T-helper 1 cell (primary cell): ENCODE measurements at regions not wholly inside any gene's neighbourhood (a gene's known extent, or its start where the extent isn't known, plus 50 kb on each side); places are given as distances from the start of the nearest gene placed in this dataset.
"Not testable (repeated sequence)": the region's sequence is repeated elsewhere in the genome, so short reads cannot be mapped to it uniquely, and the experiment has no call there.

Experiments used
- DNase-seq, 5 donors: peaks; one replicate each; pipeline ENCODE4 v3.0.0-alpha.2; 2012 to 2020

DNA sequence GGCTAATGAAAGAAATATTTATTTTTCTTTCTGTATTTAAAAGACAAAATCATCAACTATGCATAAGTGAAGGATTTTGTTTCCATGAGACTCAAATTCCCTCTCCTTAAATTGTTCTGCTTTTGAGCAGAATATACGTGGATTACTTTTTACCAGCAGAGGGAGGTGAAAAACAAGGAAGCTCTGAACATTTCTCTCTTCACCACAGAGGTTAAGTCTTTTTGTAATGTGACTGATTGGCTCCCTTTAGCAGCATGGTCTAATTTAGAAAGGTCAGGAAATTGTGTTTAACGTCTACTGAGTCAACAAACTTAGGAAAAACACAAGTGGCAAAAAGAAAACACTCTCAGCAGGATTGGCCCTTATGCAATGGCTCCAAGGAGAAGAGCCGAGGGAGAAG is 55.1 kb upstream of the F9 start:
- no peak for DNase-seq

DNA sequence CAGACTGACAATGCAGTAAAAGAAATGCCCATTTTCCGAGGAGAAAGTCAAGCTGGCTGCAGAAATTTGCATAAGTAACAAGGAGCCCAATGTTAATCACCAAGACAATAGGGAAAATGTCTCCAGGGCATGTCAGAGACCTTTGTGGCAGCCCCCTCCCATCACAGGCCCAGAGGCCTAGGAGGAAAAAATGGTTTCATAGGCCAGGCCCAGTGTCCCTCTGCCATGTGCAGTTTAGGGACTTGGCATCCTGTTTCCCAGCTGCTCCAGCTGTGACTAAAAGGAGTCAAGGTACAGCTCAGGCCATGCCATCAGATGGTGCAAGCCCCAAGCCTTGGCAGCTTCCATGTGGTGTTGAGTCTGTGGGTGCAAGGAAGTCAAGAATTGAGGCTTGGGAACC is 68.6 kb upstream of the F9 start:
- DNase-seq = not testable (repeated sequence)

DNA sequence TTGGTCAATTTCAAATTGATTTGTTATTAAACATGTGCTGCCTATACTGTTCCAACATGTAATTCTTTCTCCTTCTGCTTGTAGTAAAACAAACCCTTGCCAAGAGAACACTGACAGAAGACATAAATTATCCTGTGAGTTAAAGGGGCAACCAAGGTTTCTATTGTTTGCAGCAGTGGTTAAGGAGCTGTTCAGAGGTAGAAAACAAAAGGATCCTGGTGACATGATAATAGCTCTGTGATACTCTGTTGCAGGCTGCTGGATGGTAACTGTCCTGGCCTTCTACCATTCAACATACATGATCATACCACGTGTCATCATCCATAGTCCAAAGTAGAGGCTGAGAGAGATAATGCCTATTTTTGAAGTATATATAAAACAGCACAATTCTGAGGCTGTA is 75.8 kb upstream of the F9 start:
- DNase-seq = no peak

DNA sequence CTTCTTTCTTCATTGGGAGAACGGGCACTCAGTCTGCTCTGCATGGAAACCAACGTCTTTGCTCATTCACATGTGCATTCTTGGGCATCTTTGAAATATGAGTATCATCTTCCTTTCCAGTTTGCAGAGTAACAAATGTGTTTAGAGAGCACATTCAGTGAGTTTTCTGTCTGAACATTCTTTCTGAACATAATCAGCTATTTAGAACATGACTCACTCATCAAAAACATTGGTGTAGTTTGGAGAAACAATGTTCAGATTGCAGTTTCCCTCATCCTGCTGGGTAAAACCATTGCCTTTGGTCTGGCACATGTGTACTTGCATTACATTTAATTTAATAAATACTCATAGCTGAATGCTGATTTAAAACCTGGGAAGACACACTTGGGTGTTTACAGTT is 81.5 kb upstream of the F9 start:
- DNase-seq = no peak

DNA sequence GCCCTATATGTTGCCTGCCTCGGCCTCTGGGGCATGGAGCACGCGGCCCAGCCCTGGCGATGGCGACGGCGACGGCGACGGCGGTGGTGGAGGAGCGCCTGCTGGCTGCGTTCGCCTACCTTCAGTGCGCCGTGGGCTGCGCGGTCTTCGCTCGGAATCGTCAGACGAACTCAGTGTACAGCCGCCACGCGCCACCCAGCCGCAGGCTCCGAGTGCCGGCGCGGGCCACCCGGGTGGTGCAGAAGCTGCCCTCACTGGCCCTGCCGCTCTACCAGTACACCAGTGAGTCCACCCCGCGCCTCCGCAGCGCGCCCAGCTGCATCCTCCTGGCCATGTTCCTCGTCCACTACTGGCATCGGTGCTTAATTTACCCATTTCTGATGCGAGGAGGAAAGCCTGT is 83.7 kb upstream of the F9 start:
- DNase-seq = no peak

DNA sequence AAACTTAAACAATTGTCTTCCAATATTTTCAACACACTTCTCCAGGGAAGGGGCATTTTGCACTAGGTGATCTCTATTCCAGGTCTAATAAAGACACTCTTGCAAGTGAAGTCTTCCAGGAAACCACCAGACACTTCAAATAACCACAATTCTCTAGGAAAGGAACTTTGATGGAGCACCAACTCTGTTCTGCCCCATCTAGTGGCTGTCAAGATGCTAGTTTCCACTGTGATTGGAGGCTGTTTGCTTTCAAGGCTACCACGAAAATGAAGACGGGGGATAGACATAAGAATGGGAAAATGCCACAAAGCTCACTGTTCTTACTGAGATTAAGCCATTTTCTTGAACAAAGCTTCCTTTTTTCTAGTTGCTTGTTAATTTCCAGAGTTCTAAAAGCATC is 100.6 kb upstream of the F9 start:
- DNase-seq = no peak

DNA sequence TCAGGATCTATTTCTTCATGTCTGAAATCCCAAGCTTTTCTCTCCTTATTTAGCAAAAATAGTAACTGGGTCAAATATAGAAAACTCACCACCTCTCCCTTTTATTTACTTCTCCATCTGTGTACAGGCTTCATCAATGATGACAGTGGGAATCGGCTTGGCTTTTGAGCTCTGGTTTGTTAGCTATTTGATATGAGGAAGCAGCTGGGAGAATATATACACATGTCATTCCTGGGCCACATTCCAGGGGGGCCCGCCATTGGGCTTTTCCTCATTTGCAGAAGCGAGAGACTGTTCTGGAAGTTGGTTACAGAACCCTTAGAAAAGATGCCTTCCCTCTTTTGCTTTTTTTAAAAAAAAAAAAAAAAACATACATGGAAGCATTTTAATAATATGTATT is 107.4 kb upstream of the F9 start:
- no peak for DNase-seq

DNA sequence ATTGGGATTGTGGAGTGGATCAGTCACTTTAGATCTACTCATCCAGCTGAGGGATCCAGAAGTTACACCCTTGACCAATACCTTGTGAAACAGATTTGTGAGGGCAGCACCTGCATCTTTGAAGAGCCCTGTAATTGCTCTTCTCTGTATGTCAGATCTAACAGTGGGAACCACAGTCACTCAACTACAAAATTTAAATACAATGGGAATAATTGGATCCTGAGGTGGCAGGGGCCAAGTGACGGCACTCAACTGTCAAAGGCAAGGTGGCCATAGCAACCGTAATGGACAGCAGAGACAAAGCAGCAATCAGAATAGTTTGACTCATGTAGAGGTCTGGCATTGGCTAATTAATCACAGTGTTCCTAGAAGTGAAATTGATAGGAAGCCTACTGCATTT is 132.3 kb upstream of the F9 start:
- not testable (repeated sequence) for DNase-seq

DNA sequence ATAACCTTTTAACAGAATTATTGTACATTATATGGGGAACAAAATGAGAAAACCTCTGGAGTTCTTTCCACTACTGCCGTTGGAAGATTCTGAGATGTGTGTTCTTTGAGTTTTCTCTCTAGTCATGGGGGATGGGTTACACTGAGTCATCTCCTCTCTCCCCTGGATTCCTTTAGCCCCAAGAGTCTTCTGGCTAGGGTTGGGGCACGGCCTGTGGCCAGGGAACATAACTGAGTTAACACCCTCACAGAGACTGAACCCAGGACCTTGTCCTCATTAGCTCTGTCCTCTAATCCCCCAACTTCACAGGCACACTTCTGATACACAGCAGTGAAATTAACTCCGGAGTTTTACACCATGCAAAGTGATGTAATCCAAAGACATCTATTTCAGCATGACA is 142.3 kb upstream of the F9 start:
- DNase-seq = no peak

DNA sequence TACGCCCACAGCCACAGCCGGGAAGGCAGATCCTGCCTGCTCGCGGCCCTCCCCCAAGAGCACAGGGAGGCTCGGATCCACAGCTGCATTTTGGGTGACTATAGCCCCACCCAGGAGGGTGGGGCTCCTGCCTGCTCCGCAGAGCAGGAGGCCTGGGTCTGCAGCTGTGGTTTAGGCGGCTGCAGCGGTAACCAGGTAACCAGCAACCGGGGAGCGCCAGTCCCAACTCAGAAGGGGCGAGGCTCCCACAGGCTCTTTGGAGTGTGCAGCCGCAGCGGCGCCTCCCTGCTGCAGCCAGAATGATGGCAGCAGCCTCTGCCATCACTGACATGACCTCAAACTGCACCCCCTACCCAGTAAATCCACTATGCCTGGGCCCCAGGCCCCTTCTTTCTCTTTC is 148.0 kb upstream of the F9 start:
- no peak for DNase-seq

DNA sequence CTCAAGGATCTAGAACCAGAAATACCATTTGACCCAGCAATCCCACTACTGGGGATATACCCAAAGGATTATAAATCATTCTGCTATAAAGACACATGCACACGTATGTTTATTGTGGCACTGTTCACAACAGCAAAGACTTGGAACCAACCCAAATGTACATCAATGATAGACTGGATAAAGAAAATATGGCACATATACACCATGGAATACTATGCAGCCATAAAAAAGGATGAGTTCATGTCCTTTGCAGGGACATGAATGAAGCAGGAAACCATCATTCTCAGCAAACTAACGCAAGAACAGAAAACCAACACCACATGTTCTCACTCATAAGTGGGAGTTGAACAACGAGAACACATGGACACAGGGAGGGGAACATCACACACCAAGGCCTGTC is 154.0 kb upstream of the F9 start:
- not testable (repeated sequence) for DNase-seq

DNA sequence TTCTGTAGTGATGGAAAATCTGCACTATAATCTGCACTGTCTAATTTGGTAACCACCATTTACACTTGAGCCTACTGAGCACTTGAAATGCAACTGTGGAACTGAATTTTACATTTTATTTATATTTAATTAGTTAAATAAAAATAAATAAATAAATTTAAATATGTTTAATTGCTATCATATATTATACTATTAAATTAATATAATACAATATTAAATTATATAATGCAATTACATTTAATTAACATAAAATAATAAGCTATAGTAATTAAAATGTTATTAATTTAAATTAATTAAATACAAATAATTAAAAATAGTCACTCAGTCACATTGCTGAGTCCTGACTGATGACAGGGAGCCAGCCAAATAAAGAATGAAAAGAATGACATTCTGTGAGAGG is 170.2 kb upstream of the F9 start:
- no peak for DNase-seq

DNA sequence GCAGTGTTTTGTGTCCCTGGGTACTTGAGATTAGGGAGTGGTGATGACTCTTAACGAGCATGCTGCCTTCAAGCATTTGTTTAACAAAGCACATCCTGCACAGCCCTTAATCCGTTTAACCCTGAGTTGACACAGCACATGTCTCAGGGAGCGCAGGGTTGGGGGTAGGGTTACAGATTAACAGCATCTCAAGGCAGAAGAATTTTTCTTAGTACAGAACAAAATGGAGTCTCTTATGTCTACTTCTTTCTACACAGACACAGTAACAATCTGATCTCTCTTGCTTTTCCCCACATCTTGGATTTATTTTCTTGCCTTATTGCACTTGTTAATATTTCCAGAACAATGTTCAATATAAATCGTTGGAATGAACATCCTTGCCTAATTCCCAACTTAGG is 187.9 kb upstream of the F9 start:
- DNase-seq = not testable (repeated sequence)

DNA sequence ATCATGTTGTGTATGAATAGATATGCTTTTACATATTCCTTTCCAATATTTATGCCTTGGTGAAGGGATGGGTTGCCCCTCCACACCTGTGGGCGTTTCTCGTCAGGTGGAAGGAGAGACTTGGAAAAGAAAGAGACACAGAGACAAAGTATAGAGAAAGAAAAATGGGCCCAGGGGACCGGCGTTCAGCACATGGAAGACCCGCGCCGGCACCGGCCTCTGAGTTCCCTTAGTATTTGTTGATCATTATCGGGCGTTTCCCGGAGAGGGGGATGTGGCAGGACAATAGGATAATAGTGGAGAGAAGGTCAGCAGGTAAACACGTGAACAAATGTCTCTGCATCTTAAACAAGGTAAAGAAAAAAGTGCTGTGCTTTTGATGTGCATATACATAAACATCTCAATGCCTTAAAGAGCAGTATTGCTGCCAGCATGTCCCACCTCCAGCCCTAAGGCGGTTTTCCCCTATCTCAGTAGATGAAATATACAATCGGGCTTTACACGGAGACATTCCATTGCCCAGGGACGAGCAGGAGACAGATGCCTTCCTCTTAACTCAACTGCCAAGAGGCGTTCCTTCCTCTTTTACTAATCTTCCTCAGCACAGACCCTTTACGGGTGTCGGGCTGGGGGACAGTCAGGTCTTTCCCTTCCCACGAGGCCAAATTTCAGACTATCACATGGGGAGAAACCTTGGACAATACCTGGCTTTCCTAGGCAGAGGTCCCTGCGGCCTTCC is 188.5 kb upstream of the F9 start:
- not testable (repeated sequence) for DNase-seq

DNA sequence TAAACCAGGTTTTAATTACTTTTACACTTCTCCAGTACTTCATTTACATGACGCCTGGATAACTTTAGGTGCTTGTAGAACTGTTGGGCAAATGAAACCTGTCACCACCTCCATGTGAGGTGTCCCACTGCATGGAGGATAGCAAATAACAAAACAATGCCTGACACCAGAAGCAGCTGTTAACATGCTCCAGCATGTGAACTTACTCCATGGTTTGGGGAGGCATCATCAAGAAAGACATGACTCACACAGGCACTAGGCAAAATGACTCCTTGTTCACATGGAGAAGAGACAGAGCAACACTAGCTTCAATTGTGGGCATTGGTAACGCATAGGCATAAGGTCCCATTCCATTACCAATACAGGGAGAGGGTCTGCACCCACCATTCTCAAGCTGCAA is 198.1 kb upstream of the F9 start:
- DNase-seq = no peak

DNA sequence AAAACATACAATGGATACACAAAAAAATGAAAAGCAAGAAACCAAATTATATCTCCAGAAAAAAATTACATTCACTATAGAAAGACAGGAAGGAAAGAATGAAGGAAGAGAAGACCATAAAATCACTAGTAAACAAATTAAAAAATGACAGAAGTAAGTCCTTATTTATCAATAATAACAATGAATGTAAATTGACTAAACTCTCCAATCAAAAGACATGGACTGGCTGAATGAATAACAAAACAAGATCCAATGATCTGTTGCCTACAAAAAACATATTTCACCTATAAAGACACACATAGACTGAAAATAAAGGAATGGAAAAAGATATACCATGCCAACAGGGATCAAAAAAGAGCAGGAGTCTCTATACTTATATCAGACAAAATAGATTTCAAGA is 203.2 kb upstream of the F9 start:
- no peak for DNase-seq

DNA sequence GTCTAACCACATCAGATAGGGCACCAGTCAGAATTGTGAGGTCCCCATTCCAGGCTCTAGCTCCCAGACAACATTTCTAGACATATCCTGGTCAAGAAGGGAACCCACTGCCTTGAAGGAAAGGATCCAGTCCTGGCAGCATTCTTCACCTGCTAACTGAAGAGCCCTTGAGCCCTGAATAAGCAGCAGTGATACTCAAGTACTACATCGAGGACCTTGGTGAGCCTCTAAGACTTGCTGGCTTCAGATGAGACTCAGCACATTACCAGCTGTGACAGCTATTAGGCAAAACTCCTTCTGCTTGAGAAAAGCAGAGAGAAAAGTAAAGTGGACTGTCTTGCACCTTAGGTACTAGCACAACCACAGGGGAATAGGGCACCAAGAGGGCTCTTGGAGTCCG is 205.8 kb upstream of the F9 start:
- no peak for DNase-seq

DNA sequence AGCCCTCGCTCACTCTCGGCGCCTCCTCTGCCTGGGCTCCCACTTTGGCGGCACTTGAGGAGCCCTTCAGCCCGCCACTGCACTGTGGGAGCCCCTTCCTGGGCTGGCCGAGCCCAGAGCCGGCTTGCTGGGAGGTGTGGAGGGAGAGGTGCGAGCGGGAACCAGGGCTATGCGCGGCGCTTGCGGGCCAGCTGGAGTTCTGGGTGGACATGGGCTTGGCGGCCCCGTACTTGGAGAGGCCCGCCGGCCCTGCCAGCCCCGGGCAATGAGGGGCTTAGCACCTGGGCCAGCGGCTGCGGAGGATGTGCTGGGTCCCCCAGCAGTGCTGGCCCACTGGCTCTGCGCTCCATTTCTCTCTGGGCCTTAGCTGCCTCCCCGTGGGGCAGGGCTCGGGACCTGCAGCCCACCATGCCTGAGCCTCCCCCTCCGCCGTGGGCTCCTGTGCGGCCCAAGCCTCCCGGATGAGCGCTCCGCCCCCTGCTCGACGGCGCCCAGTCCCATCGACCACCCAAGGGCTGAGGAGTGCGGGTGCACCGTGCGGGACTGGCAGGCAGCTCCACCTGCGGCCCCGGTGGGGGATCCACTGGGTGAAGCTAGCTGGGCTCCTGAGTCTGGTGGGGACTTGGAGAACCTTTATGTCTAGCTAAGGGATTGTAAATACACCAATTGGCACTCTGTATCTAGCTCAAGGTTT is 209.7 kb upstream of the F9 start:
- not testable (repeated sequence) for DNase-seq

DNA sequence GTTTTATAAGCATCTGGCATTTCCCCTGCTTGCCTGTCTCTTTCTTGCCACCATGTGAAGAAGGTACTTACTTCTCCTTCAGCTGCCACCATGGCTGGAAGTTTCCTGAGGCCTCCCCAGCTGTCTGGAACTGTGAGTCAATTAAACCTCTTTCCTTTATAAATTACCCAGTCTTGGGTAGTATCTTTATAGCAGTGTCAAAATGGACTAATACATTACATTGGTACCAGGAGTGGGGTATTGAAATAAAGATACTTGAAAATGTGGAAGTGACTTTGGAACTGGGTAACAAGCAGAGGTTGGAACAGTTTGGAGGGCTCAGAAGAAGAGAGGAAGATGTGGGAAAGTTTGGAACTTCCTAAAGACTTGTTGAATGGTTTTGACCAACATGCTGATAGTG is 223.9 kb upstream of the F9 start:
- DNase-seq = not testable (repeated sequence)

DNA sequence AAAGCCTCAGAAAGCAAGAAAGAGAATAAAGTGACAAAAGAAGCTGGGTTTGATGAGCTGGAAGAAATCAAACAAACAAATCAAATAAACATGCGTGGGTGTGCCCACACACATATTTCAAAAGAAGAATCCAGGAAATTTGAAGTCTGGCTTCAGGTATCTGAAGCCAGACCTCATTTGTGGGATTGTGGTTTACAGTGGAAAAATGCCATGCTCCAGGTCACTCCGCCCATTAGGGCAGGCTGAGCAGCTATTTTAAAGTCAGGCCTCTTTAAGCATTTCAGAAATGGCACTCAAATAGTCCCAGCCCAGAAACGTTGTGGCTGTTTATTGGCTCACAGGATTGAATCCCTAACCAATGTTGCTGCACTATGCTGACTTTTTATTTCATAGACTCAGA is 226.1 kb upstream of the F9 start:
- no peak for DNase-seq

DNA sequence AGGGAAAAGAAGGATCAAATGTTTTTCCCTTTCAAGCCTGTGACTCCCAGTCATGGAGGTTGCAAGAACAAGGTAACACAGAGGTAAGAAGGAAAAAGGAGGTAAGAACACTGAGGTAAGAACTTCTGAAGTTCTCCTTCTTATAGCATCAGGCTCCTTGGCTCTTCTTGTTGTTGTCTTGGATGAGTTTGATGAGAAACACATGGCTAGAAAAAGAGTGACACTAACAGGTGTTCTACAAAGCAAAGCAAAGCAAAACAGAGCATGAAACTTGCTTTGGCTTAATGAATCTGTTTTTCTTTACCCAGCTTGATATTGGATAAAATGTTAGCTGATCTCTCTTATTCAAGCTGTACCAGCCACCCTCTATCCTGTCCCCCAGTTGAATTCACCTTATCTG is 231.2 kb upstream of the F9 start:
- DNase-seq = no peak

DNA sequence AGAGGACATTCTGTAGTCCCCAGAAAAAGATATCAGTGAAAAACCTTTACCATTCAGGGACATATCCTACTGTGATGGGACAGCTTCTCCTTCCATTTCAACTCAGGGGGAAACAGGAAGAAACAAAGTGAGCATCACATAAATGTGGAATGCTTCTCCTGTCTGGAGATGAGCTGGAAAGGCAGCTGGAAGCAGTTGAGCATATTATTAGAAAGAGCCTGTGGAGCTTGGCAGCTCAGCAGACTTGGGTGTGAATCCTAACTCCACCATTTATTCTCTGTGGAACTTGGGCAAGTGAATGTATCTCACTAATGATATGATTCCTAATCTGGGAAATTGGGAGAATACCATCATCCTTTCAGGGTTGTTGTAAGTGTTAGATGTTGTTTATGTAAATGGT is 232.1 kb upstream of the F9 start:
- DNase-seq = no peak

DNA sequence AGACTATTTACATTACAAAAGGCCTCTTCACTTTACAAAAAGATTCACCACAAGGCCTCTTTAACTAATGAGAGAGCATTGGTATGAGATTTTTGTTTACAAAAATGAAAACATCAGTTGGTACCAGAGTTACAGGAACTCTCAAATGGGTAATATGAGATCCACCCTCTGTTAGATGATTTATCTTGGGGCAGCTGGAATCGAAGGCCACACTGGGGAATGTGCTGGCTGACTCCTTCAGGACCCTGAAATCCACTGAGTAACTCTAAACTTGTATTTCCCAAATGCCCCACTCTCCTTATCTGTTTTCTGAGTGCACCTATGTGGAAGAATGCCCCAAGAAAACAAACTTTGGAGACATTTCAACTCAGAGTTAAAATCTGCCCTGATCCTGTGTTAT is 232.9 kb upstream of the F9 start:
- no peak for DNase-seq

DNA sequence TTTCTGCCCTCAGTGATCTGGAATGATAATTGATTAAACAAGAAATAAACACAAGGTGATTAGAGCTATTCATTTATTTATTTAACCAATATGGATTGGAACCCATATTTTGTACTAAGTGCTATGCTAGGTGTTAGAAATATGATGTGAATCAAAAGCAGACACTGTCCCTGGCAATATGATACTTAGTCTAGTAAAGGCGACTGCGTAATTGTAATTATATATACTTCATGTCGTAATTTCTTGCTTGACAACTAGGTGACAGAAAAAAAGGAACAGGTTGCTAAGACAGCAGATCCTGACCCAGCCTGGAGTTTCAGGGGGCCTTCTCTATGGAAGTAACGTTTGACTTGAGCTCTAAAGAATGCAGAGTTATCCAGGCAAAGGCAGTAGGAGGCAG is 236.5 kb upstream of the F9 start:
- DNase-seq = no peak

DNA sequence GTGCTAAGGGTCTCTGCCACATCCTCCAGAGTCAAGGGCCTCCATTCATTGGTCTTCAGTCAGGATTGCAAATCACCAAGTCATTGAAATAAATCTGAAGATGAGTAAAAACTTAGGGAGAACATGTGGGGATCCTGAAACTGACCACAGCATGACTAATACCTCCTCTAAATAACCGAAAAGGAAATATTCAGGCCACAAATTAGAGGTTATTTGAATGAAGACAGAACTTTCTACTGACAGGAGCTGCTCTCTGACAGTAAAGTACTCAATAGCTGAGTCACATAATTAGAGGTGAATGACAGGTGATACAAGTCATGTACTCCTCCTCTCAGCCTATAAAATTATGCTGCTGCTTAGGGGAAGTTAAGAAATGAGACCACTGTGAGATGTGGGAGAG is 240.2 kb upstream of the F9 start:
- peak in 1 of 5 donors; percentile 0 for DNase-seq
